ENCODE measurements at regions not wholly inside any gene's neighbourhood (a gene's known extent, or its start where the extent isn't known, plus 50 kb on each side); places are given as distances from the start of the nearest gene placed in this dataset.

DNA sequence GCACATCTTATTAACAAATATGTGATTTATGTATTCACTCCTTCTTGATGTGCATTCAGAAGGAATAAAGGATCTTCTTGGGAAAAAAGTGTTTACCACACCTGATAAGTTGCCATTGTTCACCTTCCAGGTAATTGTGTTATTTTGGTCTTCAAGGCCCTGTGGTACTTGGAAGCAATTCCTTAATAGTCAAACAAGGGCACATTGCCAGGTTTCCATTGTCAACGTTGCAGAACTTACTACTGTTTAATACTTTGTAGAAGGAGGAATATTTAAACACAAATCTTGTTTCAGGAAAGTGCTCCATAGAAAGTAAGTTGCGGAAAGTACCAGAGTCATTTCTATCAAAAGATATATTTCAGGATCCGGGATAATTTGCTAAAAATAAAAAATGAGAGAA lies 129.5 kb upstream of the SGK1 start:
- TF ChIP-seq, protein P1, sequence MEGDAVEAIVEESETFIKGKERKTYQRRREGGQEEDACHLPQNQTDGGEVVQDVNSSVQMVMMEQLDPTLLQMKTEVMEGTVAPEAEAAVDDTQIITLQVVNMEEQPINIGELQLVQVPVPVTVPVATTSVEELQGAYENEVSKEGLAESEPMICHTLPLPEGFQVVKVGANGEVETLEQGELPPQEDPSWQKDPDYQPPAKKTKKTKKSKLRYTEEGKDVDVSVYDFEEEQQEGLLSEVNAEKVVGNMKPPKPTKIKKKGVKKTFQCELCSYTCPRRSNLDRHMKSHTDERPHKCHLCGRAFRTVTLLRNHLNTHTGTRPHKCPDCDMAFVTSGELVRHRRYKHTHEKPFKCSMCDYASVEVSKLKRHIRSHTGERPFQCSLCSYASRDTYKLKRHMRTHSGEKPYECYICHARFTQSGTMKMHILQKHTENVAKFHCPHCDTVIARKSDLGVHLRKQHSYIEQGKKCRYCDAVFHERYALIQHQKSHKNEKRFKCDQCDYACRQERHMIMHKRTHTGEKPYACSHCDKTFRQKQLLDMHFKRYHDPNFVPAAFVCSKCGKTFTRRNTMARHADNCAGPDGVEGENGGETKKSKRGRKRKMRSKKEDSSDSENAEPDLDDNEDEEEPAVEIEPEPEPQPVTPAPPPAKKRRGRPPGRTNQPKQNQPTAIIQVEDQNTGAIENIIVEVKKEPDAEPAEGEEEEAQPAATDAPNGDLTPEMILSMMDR (IDR thresholded peaks at IDR 0.05; ENCODE audit: low read depth, low read length, missing control alignments) = no peak
- H3K4me3 ChIP-seq (replicated peaks; ENCODE audit: low read depth, low read length) = no peak overlapping the region
- no peak for DNase-seq (ENCODE audit: extremely low read depth, low read depth)

DNA sequence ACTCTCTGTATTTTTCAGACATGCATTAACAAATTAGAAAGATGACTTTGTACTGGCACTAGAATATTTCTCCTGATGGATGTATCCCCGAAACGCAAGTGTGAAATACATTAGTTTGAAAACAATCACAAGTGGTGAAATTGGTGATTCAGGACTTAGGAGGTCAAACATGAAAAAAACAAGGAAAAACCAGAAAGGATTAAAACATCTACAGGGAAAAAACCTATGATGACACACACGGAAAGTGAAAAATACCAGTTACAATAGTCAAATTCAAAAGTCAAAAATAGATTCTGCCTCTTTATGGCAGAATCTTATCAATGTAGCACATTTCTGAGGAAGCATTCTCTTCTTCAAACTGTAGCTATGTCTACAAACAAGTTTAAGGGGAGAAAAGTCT lies 129.0 kb upstream of the SGK1 start:
- H3K4me3 ChIP-seq (replicated peaks; ENCODE audit: low read depth, low read length) = no peak overlapping the region
- TF ChIP-seq, protein P1 (IDR thresholded peaks at IDR 0.05; ENCODE audit: low read depth, low read length, missing control alignments) = no peak
- DNase-seq (ENCODE audit: extremely low read depth, low read depth) = no peak

DNA sequence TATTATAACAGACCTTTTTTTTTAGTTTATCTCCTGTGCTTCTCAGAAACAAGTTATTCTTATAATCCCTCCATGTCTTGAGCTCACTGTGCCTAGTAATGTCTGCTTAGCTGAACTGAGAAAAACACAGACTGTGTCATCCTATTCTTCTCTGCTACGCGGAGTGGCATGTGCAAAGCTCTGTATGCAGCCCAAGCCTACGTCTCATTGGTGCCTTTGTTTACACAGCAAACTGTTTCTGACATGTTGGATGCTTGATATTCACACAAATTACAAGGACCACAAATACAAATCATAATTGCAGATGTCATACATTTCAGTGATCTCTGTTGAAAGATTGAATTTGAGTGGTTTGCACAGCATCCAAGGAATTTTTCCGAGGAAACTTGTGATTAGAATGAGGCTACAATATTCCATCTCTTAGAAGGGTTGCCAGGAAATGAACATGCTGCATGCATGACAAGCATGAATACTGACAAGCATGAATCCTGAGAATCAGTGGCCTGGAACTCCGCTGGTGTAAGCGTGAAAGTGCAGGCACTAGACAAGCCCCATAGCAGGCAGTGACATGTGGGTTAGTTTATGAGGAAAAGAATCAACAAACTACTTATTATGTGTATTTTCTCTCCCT lies 128.4 kb upstream of the SGK1 start:
- H3K4me3 ChIP-seq (replicated peaks; ENCODE audit: low read depth, low read length) = no peak overlapping the region
- no peak for DNase-seq (ENCODE audit: extremely low read depth, low read depth)
- TF ChIP-seq, protein P1 (IDR thresholded peaks at IDR 0.05; ENCODE audit: low read depth, low read length, missing control alignments) = no peak

DNA sequence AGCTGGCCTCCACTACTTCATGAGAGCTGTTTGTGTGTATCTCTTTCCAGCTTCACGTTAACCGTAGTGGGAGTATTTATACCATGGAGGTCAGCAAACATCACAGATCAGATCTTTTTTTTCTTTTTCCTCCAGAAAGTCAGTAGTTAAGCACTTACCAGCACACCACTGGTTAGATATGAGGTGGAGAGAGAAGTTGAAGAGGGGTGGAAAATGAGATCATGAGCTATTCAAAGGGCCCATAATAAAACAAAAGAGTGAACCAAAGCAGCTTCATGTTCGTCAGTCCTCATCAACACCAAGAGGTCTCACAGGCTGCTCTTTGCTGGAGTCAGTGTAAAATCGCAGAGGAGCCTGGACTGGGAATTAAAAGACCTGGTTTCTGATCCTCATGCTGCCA lies 125.1 kb upstream of the SGK1 start:
- DNase-seq (ENCODE audit: extremely low read depth, low read depth) = no peak
- TF ChIP-seq, protein P1 (IDR thresholded peaks at IDR 0.05; ENCODE audit: low read depth, low read length, missing control alignments) = no peak
- H3K4me3 ChIP-seq (replicated peaks; ENCODE audit: low read depth, low read length) = no peak overlapping the region

DNA sequence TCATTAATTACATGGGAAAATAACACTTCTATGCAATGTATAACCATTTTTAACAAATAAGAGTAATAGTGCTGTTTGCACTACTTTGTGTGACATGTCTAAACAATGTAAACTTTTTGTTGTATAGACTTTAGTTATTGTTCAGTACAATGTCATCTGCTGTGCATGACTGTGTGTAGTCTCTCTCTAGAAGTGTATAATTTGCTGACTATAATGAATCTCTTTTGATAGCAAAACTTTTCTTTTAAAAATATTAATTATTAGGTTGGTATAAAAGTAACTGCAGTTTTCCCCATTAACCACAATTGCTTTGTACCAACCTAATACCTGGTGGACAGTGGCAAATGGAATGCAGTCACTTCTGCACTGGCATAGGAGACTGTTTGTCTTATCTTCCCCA lies 124.2 kb upstream of the SGK1 start:
- no peak overlapping the region for H3K4me3 ChIP-seq (replicated peaks; ENCODE audit: low read depth, low read length)
- TF ChIP-seq, protein P1 (IDR thresholded peaks at IDR 0.05; ENCODE audit: low read depth, low read length, missing control alignments) = no peak
- no peak for DNase-seq (ENCODE audit: extremely low read depth, low read depth)

DNA sequence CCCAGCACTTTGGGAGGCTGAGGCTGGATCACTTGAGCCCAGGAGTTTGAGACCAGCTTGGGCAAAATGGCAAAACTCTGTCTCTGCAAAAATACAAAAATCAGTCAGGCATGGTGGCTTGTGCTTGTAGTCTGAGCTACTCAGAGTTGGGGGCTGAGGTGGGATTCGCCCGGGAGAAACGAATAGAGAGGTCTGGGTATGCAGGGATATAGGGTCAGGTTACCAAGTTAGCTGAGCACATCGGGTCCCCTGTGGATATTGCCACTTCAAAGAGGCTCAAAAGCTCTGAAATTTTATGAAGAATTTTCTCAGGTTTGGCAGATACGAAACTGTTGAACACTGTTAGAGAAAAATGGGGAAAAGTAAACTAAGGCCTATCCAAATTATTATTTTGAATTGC lies 120.9 kb upstream of the SGK1 start:
- no peak overlapping the region for H3K4me3 ChIP-seq (replicated peaks; ENCODE audit: low read depth, low read length)
- TF ChIP-seq, protein P1 (IDR thresholded peaks at IDR 0.05; ENCODE audit: low read depth, low read length, missing control alignments) = no peak
- DNase-seq (ENCODE audit: extremely low read depth, low read depth) = no peak

DNA sequence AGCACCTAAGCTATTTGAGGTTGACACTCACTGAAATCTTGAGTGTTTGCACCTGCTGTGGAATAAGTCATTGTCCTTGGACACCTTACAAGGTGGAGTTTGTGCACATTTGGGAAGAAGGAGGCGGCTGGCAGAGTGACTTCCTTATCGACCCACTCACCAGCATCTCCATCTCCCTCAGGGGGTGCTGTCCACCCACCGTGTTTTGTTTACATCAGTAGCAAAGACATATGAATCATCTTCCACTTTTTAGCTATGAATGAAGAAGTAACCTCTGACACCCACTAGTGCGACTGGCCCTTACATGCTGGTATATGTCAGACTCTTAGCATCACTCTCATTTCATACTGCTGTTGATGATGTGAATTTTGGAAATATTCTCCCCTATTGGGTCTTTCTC lies 119.5 kb upstream of the SGK1 start:
- TF ChIP-seq, protein P1 (IDR thresholded peaks at IDR 0.05; ENCODE audit: low read depth, low read length, missing control alignments) = no peak
- H3K4me3 ChIP-seq (replicated peaks; ENCODE audit: low read depth, low read length) = no peak overlapping the region
- DNase-seq (ENCODE audit: extremely low read depth, low read depth) = no peak

Measured in HFF-Myc (cell line).